Uterus (tissue), 2 donors: ENCODE measurements at regions not wholly inside any gene's neighbourhood (a gene's known extent, or its start where the extent isn't known, plus 50 kb on each side); places are given as distances from the start of the nearest gene placed in this dataset.

Source experiments
- POLR2A ChIP-seq, 2 donors: fragments of 450-650 bp; IDR thresholded peaks; one replicate each; pipeline ENCODE4 v1.6.1; 2016; ENCODE audit warnings: antibody characterized with exemption in 2 of 2, mild to moderate bottlenecking in 1 of 2, moderate library complexity in 1 of 2
- TF ChIP-seq, protein P1 (sequence below), 4 experiments: fragments of 200-600 bp in 2 of 4; fragments of 450-650 bp in 2 of 4; sonication (generic) in 2 of 4; IDR thresholded peaks; one replicate each; pipeline ENCODE4 v1.5.1; 2016 to 2019; ENCODE audit warnings: antibody characterized with exemption in 4 of 4, mild to moderate bottlenecking in 2 of 4, moderate library complexity in 1 of 4

DNA sequence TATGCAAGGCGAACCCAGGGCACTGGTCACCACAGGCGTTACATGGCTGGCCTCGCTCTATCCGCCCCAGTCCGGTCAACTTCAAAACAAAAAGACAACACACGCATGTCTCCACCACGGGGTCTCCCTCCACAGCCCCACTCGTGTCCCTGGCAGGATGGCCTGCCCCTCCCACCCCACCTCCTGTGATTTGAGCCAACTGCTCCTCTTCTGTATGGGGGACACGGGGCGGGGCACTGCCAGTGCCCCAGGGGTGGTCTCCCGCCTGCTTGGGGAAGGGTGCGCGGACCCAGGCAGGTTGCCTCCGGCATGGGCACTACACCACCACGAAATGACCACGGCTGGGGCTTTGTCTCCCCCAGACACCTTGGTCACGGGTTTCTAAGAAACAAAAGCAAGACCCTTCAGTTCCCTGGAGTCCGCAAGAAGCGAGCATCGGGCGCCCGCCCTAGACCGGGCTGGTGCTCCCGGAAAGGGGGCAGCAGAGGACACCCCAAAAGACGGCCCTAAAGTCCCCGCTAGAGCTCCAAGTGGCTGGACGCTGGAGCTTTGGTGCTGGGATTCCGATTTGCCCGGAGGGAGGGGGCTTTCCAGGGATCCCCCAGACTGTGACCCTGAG, 219.3 kb upstream of the PRICKLE2 start:
- TF ChIP-seq, protein P1, sequence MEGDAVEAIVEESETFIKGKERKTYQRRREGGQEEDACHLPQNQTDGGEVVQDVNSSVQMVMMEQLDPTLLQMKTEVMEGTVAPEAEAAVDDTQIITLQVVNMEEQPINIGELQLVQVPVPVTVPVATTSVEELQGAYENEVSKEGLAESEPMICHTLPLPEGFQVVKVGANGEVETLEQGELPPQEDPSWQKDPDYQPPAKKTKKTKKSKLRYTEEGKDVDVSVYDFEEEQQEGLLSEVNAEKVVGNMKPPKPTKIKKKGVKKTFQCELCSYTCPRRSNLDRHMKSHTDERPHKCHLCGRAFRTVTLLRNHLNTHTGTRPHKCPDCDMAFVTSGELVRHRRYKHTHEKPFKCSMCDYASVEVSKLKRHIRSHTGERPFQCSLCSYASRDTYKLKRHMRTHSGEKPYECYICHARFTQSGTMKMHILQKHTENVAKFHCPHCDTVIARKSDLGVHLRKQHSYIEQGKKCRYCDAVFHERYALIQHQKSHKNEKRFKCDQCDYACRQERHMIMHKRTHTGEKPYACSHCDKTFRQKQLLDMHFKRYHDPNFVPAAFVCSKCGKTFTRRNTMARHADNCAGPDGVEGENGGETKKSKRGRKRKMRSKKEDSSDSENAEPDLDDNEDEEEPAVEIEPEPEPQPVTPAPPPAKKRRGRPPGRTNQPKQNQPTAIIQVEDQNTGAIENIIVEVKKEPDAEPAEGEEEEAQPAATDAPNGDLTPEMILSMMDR (IDR thresholded peaks at IDR 0.05) = no peak
- TF ChIP-seq POLR2A (IDR thresholded peaks at IDR 0.05) = no peak
